ENCODE measurements at regions not wholly inside any gene's neighbourhood (a gene's known extent, or its start where the extent isn't known, plus 50 kb on each side); places are given as distances from the start of the nearest gene placed in this dataset.

DNA sequence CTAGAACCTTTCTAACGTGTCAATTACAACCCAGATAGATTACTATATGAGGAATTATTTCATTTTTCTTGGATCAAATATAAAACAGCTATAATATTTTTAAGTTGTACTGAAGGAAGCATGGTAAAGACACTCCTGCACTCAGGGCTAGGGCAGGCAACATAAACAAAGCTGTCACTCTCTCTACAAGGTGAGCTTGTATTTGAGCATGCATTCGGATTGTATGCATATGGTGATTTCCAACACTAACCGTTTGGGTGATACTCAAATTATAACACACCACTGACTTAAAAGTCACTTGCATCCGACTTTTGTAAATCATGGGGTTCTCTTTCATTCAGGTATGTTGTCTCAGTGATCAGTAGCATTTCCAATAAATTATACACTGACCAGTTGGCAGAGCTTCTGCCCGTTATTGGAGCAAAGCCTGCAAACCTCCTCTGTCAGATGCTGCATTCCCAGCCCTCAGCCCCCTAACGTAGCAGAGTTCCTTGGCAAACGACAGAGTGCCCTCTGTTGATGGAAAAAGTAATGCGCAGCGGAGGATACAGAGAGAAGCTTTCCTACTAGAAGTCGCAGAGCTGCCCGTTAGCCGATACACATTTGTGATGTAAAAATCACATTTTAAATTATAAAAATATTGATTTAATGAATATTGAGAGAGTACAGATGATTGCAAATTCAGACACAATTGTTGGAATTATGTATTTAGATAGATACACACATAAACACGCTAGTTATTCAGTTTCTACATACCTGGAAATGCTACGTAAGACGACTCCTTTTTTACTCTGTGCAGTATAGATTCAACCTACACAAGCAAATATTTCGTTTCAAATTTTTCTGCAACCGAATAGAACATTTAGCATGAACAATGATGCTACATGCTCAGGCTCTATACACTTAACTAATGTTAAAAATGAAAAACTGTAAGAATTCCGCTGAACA lies 173.9 kb upstream of the SP4 start:
- POLR2A ChIA-PET: interaction anchor here (0.7 kb wide), 1 partner anchor 456 kb away, joined by 3 read pairs; no protein-coding TSS in a partner anchor
- TF ChIP-seq FOXK2 (IDR thresholded peaks at IDR 0.05) (no peak), HDGF (IDR thresholded peaks at IDR 0.05; ENCODE audit: borderline replicate concordance) (no peak), ELF4 (IDR thresholded peaks at IDR 0.05) (no peak), ARNT (IDR thresholded peaks at IDR 0.05) (no peak), SUZ12 (IDR thresholded peaks at IDR 0.05) (no peak), BHLHE40 (IDR thresholded peaks at IDR 0.05; ENCODE audit: borderline replicate concordance) (no peak), SP1 (IDR thresholded peaks at IDR 0.05) (no peak), LEF1 (IDR thresholded peaks at IDR 0.05; ENCODE audit: borderline replicate concordance) (no peak), FOXA1 (IDR thresholded peaks at IDR 0.05) (no peak), NFRKB (IDR thresholded peaks at IDR 0.05) (no peak), ZNF384 (IDR thresholded peaks at IDR 0.05) (no peak), FOXM1 (IDR thresholded peaks at IDR 0.05; ENCODE audit: borderline replicate concordance) (no peak), CTBP1 (IDR thresholded peaks at IDR 0.05; ENCODE audit: borderline replicate concordance) (no peak), PKNOX1 (IDR thresholded peaks at IDR 0.05) (no peak), L3MBTL2 (conservative IDR thresholded peaks at IDR 0.05) (no peak), TARDBP (IDR thresholded peaks at IDR 0.05) (no peak)
- DNase-seq (ENCODE audit: extremely low spot score): peak; percentile 76
- CTCF ChIA-PET: interaction anchor here (0.6 to 4.1 kb wide), 11 partner anchors 13 to 544 kb away, joined by 3 to 42 read pairs (median 4); no protein-coding TSS in a partner anchor

DNA sequence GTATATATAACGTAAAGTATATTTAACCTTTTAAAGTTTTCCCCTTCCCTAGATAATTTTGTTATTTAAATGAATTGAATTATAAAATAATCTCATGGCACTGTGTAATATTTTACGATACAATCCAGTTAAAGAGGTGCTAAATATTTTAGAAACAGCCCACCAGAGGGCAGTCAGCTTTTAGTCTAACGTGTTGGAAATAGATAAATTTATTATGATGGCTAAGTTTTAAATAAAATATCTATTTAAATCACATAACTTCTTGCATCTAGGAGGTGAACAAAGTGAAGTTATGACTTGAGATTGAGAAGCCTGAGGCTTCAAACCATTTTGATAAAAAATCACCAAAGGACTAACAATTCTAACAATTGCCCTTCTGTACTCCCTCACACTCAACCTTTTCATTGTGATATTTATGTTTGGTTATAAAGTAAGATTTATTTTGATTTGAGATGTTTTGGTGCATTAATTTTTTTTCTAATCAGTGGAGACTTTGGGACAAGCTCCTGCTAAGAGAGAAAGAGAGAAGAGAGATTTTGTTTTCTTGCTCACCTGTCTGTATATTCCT lies 171.5 kb upstream of the SP4 start:
- ChIA-PET POLR2A (no interaction called here), CTCF (interaction anchor here (4.1 kb wide), 1 partner anchor 510 kb away, joined by 42 read pairs; no protein-coding TSS in a partner anchor)
- no peak for TF ChIP-seq L3MBTL2 (conservative IDR thresholded peaks at IDR 0.05)
- TF ChIP-seq FOXK2 (IDR thresholded peaks at IDR 0.05): no peak
- TF ChIP-seq NFRKB (IDR thresholded peaks at IDR 0.05): no peak
- TF ChIP-seq SUZ12 (IDR thresholded peaks at IDR 0.05): no peak
- no peak for TF ChIP-seq LEF1 (IDR thresholded peaks at IDR 0.05; ENCODE audit: borderline replicate concordance)
- TF ChIP-seq TARDBP (IDR thresholded peaks at IDR 0.05): no peak
- TF ChIP-seq FOXA1 (IDR thresholded peaks at IDR 0.05): no peak
- no peak for TF ChIP-seq HDGF (IDR thresholded peaks at IDR 0.05; ENCODE audit: borderline replicate concordance)
- TF ChIP-seq ZNF384 (IDR thresholded peaks at IDR 0.05): no peak
- no peak for TF ChIP-seq ARNT (IDR thresholded peaks at IDR 0.05)
- TF ChIP-seq SP1 (IDR thresholded peaks at IDR 0.05): no peak
- TF ChIP-seq ELF4 (IDR thresholded peaks at IDR 0.05): no peak
- TF ChIP-seq FOXM1 (IDR thresholded peaks at IDR 0.05; ENCODE audit: borderline replicate concordance): no peak
- TF ChIP-seq CTBP1 (IDR thresholded peaks at IDR 0.05; ENCODE audit: borderline replicate concordance): no peak
- TF ChIP-seq PKNOX1 (IDR thresholded peaks at IDR 0.05): no peak
- no peak for TF ChIP-seq BHLHE40 (IDR thresholded peaks at IDR 0.05; ENCODE audit: borderline replicate concordance)
- DNase-seq (ENCODE audit: extremely low spot score): no peak

- peak; percentile 43 for DNase-seq (ENCODE audit: extremely low spot score)
- no peak for TF ChIP-seq FOXA1 (IDR thresholded peaks at IDR 0.05)
- TF ChIP-seq LEF1 (IDR thresholded peaks at IDR 0.05; ENCODE audit: borderline replicate concordance): no peak
- TF ChIP-seq ZNF384 (IDR thresholded peaks at IDR 0.05): peak; percentile 93
- peak; percentile 95 for TF ChIP-seq PKNOX1 (IDR thresholded peaks at IDR 0.05)
- TF ChIP-seq ARNT (IDR thresholded peaks at IDR 0.05): no peak
- TF ChIP-seq CTBP1 (IDR thresholded peaks at IDR 0.05; ENCODE audit: borderline replicate concordance): peak; percentile 71; the same call in 1 of the 2 replicates
- TF ChIP-seq HDGF (IDR thresholded peaks at IDR 0.05; ENCODE audit: borderline replicate concordance): no peak
- no peak for TF ChIP-seq L3MBTL2 (conservative IDR thresholded peaks at IDR 0.05)
- no peak for TF ChIP-seq FOXK2 (IDR thresholded peaks at IDR 0.05)
- TF ChIP-seq TARDBP (IDR thresholded peaks at IDR 0.05): no peak
- TF ChIP-seq SP1 (IDR thresholded peaks at IDR 0.05): no peak
- ChIA-PET POLR2A (no interaction called here), CTCF (interaction anchor here (0.6 to 1.5 kb wide), 4 partner anchors 10 to 482 kb away, joined by 3 to 5 read pairs (median 4); no protein-coding TSS in a partner anchor)
Measured at GRCh38 chr7:21260939-21261338, 166.9 kb upstream of the SP4 start.

GRCh38 chr7:21261627-21262594 lies 166.0 kb upstream of the SP4 start:
- DNase-seq (ENCODE audit: extremely low spot score): peak; percentile 64
- POLR2A ChIA-PET: interaction anchor here (1.2 kb wide), 1 partner anchor 166 kb away, joined by 5 read pairs; the partner anchor contains the start of gene SP4
- TF ChIP-seq L3MBTL2 (conservative IDR thresholded peaks at IDR 0.05) (no peak), PKNOX1 (IDR thresholded peaks at IDR 0.05) (peak; percentile 73)
- CTCF ChIA-PET: interaction anchor here (0.7 to 1.5 kb wide), 4 partner anchors 11 to 483 kb away, joined by 3 to 5 read pairs (median 4); no protein-coding TSS in a partner anchor
